H1 (cell line): ENCODE measurements at regions not wholly inside any gene's neighbourhood (a gene's known extent, or its start where the extent isn't known, plus 50 kb on each side); places are given as distances from the start of the nearest gene placed in this dataset.

ENCODE experiments used
- CHD1 ChIP-seq: IDR thresholded peaks from 2 replicates; pipeline ENCODE4 v1.6.1; 2012; ENCODE audit warnings: low read depth, low read length, improper control_type of control experiment
- CTCF ChIP-seq, 3 experiments: IDR thresholded peaks; 1 replicate in 2 of 3; 2 replicates in 1 of 3; pipeline versions ENCODE4 v1.5.1 to v1.6.1; 2011; ENCODE audit warnings: low read length in 3 of 3, mild to moderate bottlenecking in 3 of 3, inconsistent platforms in 2 of 3, low read depth in 1 of 3, moderate library complexity in 1 of 3; ENCODE audit not compliant: insufficient read depth in 1 of 3; ENCODE audit errors: control extremely low read depth in 1 of 3
- FOSL1 ChIP-seq: IDR thresholded peaks from 2 replicates; pipeline ENCODE4 v1.6.1; 2011; ENCODE audit warnings: mild to moderate bottlenecking, low read depth, low read length, moderate library complexity; ENCODE audit not compliant: insufficient read depth
- HDAC2 ChIP-seq, 2 experiments: fragments of 300-600 bp in 1 of 2; sonication (generic) in 1 of 2; IDR thresholded peaks; 2 replicates each; pipeline ENCODE4 v1.6.1; 2011 to 2012; ENCODE audit warnings: low read depth in 2 of 2, low read length in 2 of 2, mild to moderate bottlenecking in 2 of 2, moderate library complexity in 2 of 2, borderline replicate concordance in 1 of 2, inconsistent platforms in 1 of 2
- JUND ChIP-seq: IDR thresholded peaks from 2 replicates; pipeline ENCODE4 v1.6.1; 2011; ENCODE audit warnings: mild to moderate bottlenecking, improper control_type of control experiment, low read length
- MAX ChIP-seq: IDR thresholded peaks from 2 replicates; pipeline ENCODE4 v1.6.1; 2012; ENCODE audit warnings: inconsistent platforms
- POLR2A ChIP-seq, 2 experiments: IDR thresholded peaks; 1 replicate in 1 of 2; 2 replicates in 1 of 2; pipeline ENCODE4 v1.6.1; 2011; ENCODE audit warnings: low read depth in 2 of 2, low read length in 2 of 2, mild to moderate bottlenecking in 2 of 2; ENCODE audit errors: control extremely low read depth in 1 of 2
- POLR2AphosphoS5 ChIP-seq: IDR thresholded peaks from 2 replicates; pipeline ENCODE4 v1.6.1; 2011; ENCODE audit warnings: low read depth, low read length
- RXRA ChIP-seq: IDR thresholded peaks from 2 replicates; pipeline ENCODE4 v1.6.1; 2011; ENCODE audit warnings: low read depth, mild to moderate bottlenecking, low read length, moderate library complexity; ENCODE audit not compliant: insufficient read depth
- SIN3A ChIP-seq, 2 experiments: IDR thresholded peaks in 1 of 2; conservative IDR thresholded peaks in 1 of 2; 2 replicates each; pipeline ENCODE4 v1.6.1; 2011 to 2012; ENCODE audit warnings: low read length in 2 of 2, improper control_type of control experiment in 1 of 2, low read depth in 1 of 2, mild to moderate bottlenecking in 1 of 2

GRCh38 chr16:77041468-77041867 is 149.5 kb upstream of the MON1B start:
- no peak for TF ChIP-seq POLR2A (IDR thresholded peaks at IDR 0.05; ENCODE audit: control extremely low read depth in 1 of 2, low read depth in 2 of 2, low read length in 2 of 2)
- no peak for TF ChIP-seq HDAC2 (IDR thresholded peaks at IDR 0.05; ENCODE audit: borderline replicate concordance in 1 of 2, low read depth in 2 of 2, low read length in 2 of 2)
- no peak for TF ChIP-seq CTCF (IDR thresholded peaks at IDR 0.05; ENCODE audit: control extremely low read depth in 1 of 3, insufficient read depth in 1 of 3, low read depth in 1 of 3, low read length in 3 of 3)
- no peak for TF ChIP-seq FOSL1
- TF ChIP-seq CHD1 = no peak
- no peak for TF ChIP-seq MAX
- no peak for TF ChIP-seq POLR2AphosphoS5
- no peak for TF ChIP-seq SIN3A (conservative IDR thresholded peaks at IDR 0.05 in 1 of 2, IDR thresholded peaks at IDR 0.05 in 1 of 2; ENCODE audit: low read depth in 1 of 2, low read length in 2 of 2)
- TF ChIP-seq JUND = no peak
- no peak for TF ChIP-seq RXRA
